Esophagus muscularis mucosa (tissue), 4 donors: ENCODE measurements at regions not wholly inside any gene's neighbourhood (a gene's known extent, or its start where the extent isn't known, plus 50 kb on each side); places are given as distances from the start of the nearest gene placed in this dataset.
"Not testable (repeated sequence)": the region's sequence is repeated elsewhere in the genome, so short reads cannot be mapped to it uniquely, and the experiment has no call there.

ENCODE experiments used
- DNase-seq: peaks from one replicate; pipeline ENCODE4 v3.0.0-alpha.2; 2017; ENCODE audit errors: extremely low spot score
- H3K27ac ChIP-seq, 4 donors: fragments of 200-600 bp; sonication (generic); replicated peaks in 1 of 4; 1 replicate in 3 of 4; 2 replicates in 1 of 4; pipeline ENCODE4 v1.5.1; 2016 to 2019; ENCODE audit warnings: mild to moderate bottlenecking in 1 of 4
- H3K27me3 ChIP-seq, 4 donors: fragments of 200-600 bp; sonication (generic); one replicate each; pipeline versions ENCODE4 v1.5.1 to v1.6.0; 2016 to 2019
- H3K36me3 ChIP-seq, 4 donors: fragments of 200-600 bp; sonication (generic); one replicate each; pipeline ENCODE4 v1.5.1; 2016 to 2019
- H3K4me1 ChIP-seq, 4 donors: fragments of 200-600 bp; sonication (generic); one replicate each; pipeline ENCODE4 v1.5.1; 2016 to 2019
- H3K4me3 ChIP-seq, 4 donors: fragments of 200-600 bp; sonication (generic); 1 replicate in 2 of 4; 2 replicates in 2 of 4; pipeline ENCODE4 v1.5.1; 2016 to 2019; ENCODE audit warnings: mild to moderate bottlenecking in 4 of 4, moderate library complexity in 1 of 4
- H3K9me3 ChIP-seq, 4 donors: fragments of 200-600 bp; sonication (generic); 1 replicate in 3 of 4; 2 replicates in 1 of 4; pipeline ENCODE4 v1.5.1; 2016 to 2019
- EP300 ChIP-seq: sonication (generic); formaldehyde crosslinking; IDR thresholded peaks from one replicate; pipeline ENCODE4 v1.6.1; 2017; ENCODE audit warnings: antibody characterized with exemption
- POLR2A ChIP-seq: fragments of 450-650 bp; IDR thresholded peaks from one replicate; pipeline ENCODE4 v1.6.1; 2017; ENCODE audit warnings: antibody characterized with exemption, moderate library complexity, mild to moderate bottlenecking, low read depth
- POLR2AphosphoS5 ChIP-seq, 2 donors: sonication (generic); formaldehyde crosslinking; IDR thresholded peaks; one replicate each; pipeline ENCODE4 v1.6.1; 2017; ENCODE audit warnings: antibody characterized with exemption in 2 of 2
- WGBS: methylation state at CpG from one replicate; pipeline ENCODE4 v1.1.5; 2018; 5-methylcytosine and 5-hydroxymethylcytosine counted together
- intact Hi-C: fragments of 100-400 bp; cut with DNase I; formaldehyde crosslinking; loops from one replicate; pipeline ENCODE4 v1.15.1; 2023
- TF ChIP-seq, protein P1 (sequence below), 3 experiments: fragments of 200-600 bp in 2 of 3; fragments of 450-650 bp in 1 of 3; sonication (generic) in 2 of 3; IDR thresholded peaks; one replicate each; pipeline ENCODE4 v1.5.1; 2017 to 2019; ENCODE audit warnings: antibody characterized with exemption in 3 of 3, mild to moderate bottlenecking in 2 of 3, moderate library complexity in 1 of 3

- TF ChIP-seq POLR2A (no peak), POLR2AphosphoS5 (IDR thresholded peaks at IDR 0.05) (no peak), EP300 (no peak)
- TF ChIP-seq, protein P1, sequence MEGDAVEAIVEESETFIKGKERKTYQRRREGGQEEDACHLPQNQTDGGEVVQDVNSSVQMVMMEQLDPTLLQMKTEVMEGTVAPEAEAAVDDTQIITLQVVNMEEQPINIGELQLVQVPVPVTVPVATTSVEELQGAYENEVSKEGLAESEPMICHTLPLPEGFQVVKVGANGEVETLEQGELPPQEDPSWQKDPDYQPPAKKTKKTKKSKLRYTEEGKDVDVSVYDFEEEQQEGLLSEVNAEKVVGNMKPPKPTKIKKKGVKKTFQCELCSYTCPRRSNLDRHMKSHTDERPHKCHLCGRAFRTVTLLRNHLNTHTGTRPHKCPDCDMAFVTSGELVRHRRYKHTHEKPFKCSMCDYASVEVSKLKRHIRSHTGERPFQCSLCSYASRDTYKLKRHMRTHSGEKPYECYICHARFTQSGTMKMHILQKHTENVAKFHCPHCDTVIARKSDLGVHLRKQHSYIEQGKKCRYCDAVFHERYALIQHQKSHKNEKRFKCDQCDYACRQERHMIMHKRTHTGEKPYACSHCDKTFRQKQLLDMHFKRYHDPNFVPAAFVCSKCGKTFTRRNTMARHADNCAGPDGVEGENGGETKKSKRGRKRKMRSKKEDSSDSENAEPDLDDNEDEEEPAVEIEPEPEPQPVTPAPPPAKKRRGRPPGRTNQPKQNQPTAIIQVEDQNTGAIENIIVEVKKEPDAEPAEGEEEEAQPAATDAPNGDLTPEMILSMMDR (IDR thresholded peaks at IDR 0.05), result no peak
- no peak for DNase-seq
- H3K27ac ChIP-seq, result no peak overlapping the region
- WGBS, result 73% methylated on average over 9 of the region's 13 CpGs
- H3K4me1 ChIP-seq, result peaks cover 0 to 5% (median 0%) of the 10 kb centered on the region in 4 donors
- H3K36me3 ChIP-seq, result no peaks in the 10 kb centered on the region
- intact Hi-C loops, result no loop called here
- no peak overlapping the region for H3K4me3 ChIP-seq
- peaks cover 0 to 52% (median 0%) of the 10 kb centered on the region in 4 donors for H3K27me3 ChIP-seq
- H3K9me3 ChIP-seq, result no peaks in the 10 kb centered on the region
Observed at GRCh38 chr12:131223791-131224225, 270.1 kb downstream of the ADGRD1 start.

DNA sequence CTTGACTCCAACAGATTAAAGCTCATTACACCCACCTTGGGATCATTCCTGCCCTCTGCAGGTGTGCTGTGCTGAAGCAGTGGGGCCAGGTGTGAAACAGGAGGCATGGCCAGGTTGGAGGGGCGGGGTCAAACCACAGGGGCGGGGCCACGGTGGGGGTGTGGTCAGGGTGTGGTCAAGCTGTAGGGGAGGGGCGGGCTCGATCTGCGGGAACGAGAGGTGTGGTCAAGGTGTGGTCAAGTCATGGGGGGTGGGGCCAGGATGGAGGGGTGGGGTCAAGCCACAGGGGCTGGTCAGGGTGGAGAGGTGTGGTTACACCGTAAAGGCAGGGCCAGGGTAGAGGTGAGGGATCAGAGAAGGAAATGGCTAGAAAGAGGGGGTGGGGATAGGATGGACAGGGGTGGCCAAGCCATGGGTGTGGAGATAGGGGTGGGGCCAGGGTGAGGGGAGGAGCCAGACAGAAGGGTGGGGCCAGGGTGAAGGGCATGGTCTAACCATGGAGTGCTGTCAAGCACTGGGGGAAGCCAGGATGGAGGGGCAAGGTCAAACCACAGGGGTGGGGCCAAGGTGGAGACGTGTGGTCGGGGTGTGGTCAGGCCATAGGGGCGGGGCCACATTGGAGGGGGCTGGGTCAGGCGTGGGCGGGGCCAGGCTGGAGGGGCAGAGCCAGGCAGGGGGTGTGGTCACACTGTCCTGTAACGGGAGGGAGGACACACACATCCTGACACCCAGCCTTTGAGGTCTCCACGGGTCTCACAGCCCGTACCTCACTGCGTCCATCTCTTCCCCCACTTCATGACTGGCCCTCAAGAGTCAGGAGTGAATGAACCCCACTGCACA is 270.7 kb downstream of the ADGRD1 start:
- H3K4me1 ChIP-seq, intact Hi-C loops, H3K36me3 ChIP-seq, H3K9me3 ChIP-seq, H3K27ac ChIP-seq, DNase-seq, H3K4me3 ChIP-seq: not testable (repeated sequence)
- 64% methylated on average over 11 of the region's 17 CpGs for WGBS
- H3K27me3 ChIP-seq, result peaks cover 0 to 49% (median 0%) of the 10 kb centered on the region in 4 donors

DNA sequence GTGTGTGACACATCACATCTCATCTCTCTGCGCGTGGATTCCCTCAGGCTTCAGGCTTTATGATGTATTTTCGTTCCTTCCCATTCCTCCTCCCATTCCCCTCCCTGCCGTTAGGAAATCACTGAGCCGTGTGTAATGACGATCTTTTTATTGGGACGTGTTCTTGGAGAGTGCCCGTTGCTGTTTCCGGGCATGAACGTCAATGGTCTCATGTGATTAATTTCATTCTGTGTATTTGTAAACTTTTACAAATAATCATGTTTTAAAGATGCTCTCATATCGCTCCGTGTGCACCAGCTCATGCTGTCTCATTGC is 271.3 kb downstream of the ADGRD1 start:
- H3K27me3 ChIP-seq, result peaks cover 0 to 48% (median 0%) of the 10 kb centered on the region in 4 donors
- H3K27ac ChIP-seq, H3K4me3 ChIP-seq, H3K9me3 ChIP-seq, DNase-seq, intact Hi-C loops, H3K36me3 ChIP-seq: not testable (repeated sequence)
- WGBS, result 68% methylated on average over 6 of the region's 12 CpGs
- peaks cover 0 to 15% (median 10%) of the 10 kb centered on the region in 4 donors for H3K4me1 ChIP-seq

DNA sequence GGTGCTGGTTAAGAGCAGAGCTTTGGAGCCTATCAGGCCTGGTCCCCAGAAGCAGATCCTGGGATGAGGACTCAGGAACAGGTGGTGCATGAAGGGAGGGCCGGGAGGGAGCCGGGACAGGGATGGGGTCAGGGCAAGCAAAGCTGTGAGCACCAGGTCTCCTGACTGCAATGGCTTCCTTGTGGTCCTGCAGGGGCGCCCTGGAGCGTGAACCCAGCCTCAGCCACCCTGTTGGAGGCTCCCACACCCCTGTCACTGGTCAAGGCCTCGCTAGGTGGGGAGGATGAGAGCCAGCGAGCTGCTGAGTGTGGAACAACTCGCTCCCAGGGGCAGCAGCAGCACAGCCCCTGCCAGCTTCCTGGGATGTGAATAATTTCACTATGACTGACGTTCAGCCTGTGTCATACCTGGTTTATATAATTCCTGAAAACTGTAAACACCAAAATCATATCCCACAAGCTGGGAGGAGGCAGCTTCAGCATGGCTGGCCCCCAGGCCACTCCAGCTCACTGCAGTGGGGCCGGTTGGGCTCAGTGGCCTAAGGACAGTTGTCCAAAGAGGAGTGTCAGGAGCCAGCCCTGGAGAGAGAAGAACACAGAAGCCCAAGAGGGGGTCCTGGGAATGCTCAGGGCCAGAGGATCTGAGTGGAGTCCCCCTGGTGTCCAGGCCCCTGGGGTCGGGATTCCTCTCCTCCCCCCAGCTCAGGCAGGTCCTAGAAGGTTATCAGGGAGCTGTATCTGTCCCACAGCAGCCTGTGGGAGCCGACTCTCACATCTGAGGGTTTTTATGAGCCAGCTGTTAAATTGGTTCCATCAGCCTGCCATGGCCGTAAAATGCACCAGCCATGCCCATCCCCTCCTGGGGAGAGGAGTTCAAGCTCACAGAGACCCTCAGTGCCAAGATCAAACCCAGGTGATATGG is 272.9 kb downstream of the ADGRD1 start:
- H3K4me1 ChIP-seq, result peaks cover 0 to 30% (median 17%) of the 10 kb centered on the region in 4 donors
- 55% methylated on average over 5 of the region's 12 CpGs for WGBS
- no peak for TF ChIP-seq POLR2A
- no peak for TF ChIP-seq POLR2AphosphoS5 (IDR thresholded peaks at IDR 0.05)
- TF ChIP-seq, protein P1 (IDR thresholded peaks at IDR 0.05), result no peak
- no peak for TF ChIP-seq EP300
- DNase-seq, result no peak
- H3K4me3 ChIP-seq, result no peak overlapping the region
- no peak overlapping the region for H3K27ac ChIP-seq
- H3K27me3 ChIP-seq, result peaks cover 0 to 39% (median 0%) of the 10 kb centered on the region in 4 donors
- H3K9me3 ChIP-seq, result no peaks in the 10 kb centered on the region
- H3K36me3 ChIP-seq, result no peaks in the 10 kb centered on the region
- intact Hi-C loops, result no loop called here

DNA sequence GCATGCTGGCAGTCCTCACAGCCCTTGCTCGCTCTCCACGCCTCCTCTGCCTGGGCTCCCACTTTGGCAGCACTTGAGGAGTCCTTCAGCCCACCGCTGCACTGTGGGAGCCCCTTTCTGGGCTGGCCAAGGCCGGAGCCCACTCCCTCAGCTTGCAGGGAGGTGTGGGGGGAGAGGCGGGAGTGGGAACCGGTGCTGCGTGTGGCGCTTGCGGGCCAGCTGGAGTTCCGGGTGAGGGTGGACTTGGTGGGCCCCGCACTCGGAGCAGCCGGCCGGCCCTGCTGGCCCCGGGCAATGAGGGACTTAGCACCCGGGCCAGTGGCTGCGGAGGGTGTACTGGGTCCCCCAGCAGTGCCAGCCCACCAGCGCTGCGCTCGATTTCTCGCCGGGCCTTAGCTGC is 273.9 kb downstream of the ADGRD1 start:
- 100% methylated on average over 4 of the region's 22 CpGs for WGBS
- H3K27ac ChIP-seq, H3K36me3 ChIP-seq, H3K9me3 ChIP-seq, DNase-seq, intact Hi-C loops, H3K4me3 ChIP-seq: not testable (repeated sequence)
- Histone ChIP-seq H3K4me1 (peaks cover 0 to 25% (median 17%) of the 10 kb centered on the region in 4 donors), H3K27me3 (peaks cover 0 to 31% (median 0%) of the 10 kb centered on the region in 4 donors)

GRCh38 chr12:131229079-131229425 is 275.3 kb downstream of the ADGRD1 start:
- peaks cover 0 to 25% (median 18%) of the 10 kb centered on the region in 4 donors for H3K4me1 ChIP-seq
- H3K27me3 ChIP-seq, result peaks cover 0 to 19% (median 0%) of the 10 kb centered on the region in 4 donors
- WGBS, result 53% methylated on average over 2 of the region's 7 CpGs
- intact Hi-C loops, DNase-seq, H3K9me3 ChIP-seq, H3K4me3 ChIP-seq, H3K36me3 ChIP-seq: not testable (repeated sequence)
- H3K27ac ChIP-seq, result peak overlapping the region in 3 of 4 donors; percentile 1 to 36 (median 14)
